Mesenchymal stem cell (in vitro differentiated cells and primary cell): ENCODE measurements at regions not wholly inside any gene's neighbourhood (a gene's known extent, or its start where the extent isn't known, plus 50 kb on each side); places are given as distances from the start of the nearest gene placed in this dataset.
A peak's percentile ranks its signal among the peaks of the same experiment; 100 is the strongest.
"Not testable (repeated sequence)": the region's sequence is repeated elsewhere in the genome, so short reads cannot be mapped to it uniquely, and the experiment has no call there.

Source experiments
- DNase-seq: peaks from one replicate; pipeline ENCODE4 v3.0.0-alpha.2; 2013
- H2AFZ ChIP-seq: one replicate; pipeline ENCODE4 v1.6.1; 2013; ENCODE audit warnings: low read depth, mild to moderate bottlenecking, control low read depth, inconsistent platforms, low read length, moderate library complexity
- H2AK5ac ChIP-seq: 2 replicates; pipeline ENCODE4 v1.6.1; 2013; ENCODE audit warnings: low read length, moderate library complexity, mild to moderate bottlenecking, inconsistent platforms; ENCODE audit not compliant: severe bottlenecking
- H2BK120ac ChIP-seq: one replicate; pipeline ENCODE4 v1.6.1; 2013; ENCODE audit warnings: low read depth, mild to moderate bottlenecking, inconsistent platforms, low read length, moderate library complexity
- H2BK12ac ChIP-seq, 2 experiments: one replicate each; pipeline ENCODE4 v1.6.1; 2013; ENCODE audit warnings: inconsistent platforms in 2 of 2, low read length in 2 of 2, mild to moderate bottlenecking in 2 of 2, moderate library complexity in 2 of 2, control low read depth in 1 of 2
- H2BK15ac ChIP-seq: one replicate; pipeline ENCODE4 v1.6.1; 2013; ENCODE audit warnings: mild to moderate bottlenecking, low read depth, inconsistent platforms; ENCODE audit not compliant: poor library complexity, severe bottlenecking
- H2BK5ac ChIP-seq: 2 replicates; pipeline ENCODE4 v1.6.1; 2013; ENCODE audit warnings: low read depth, mild to moderate bottlenecking, low read length, control low read depth, inconsistent platforms; ENCODE audit not compliant: poor library complexity, severe bottlenecking
- H3K14ac ChIP-seq, 2 experiments: one replicate each; pipeline ENCODE4 v1.6.1; 2013; ENCODE audit warnings: inconsistent platforms in 2 of 2, low read length in 2 of 2, control low read depth in 1 of 2, mild to moderate bottlenecking in 1 of 2, moderate library complexity in 1 of 2
- H3K18ac ChIP-seq, 2 experiments: one replicate each; pipeline ENCODE4 v1.6.1; 2013; ENCODE audit warnings: inconsistent platforms in 2 of 2, low read length in 2 of 2, control low read depth in 1 of 2, low read depth in 1 of 2, mild to moderate bottlenecking in 1 of 2
- H3K23ac ChIP-seq, 2 experiments: one replicate each; pipeline ENCODE4 v1.6.1; 2013; ENCODE audit warnings: inconsistent platforms in 2 of 2, low read length in 2 of 2, mild to moderate bottlenecking in 2 of 2, moderate library complexity in 2 of 2, control low read depth in 1 of 2
- H3K27ac ChIP-seq: 2 replicates; pipeline ENCODE4 v1.5.1; 2013; ENCODE audit warnings: mild to moderate bottlenecking, moderate library complexity, low read length, control low read depth, inconsistent platforms; ENCODE audit not compliant: poor library complexity, severe bottlenecking
- H3K27me3 ChIP-seq, 2 experiments: 2 replicates each; pipeline versions ENCODE4 v1.6.1 to v1.7.0; 2013; ENCODE audit warnings: low read length in 2 of 2, mild to moderate bottlenecking in 2 of 2, moderate library complexity in 2 of 2, control low read depth in 1 of 2, inconsistent platforms in 1 of 2; ENCODE audit not compliant: control insufficient read depth in 1 of 2, insufficient read depth in 1 of 2
- H3K36me3 ChIP-seq, 2 experiments: 2 replicates each; pipeline versions ENCODE4 v1.6.1 to v1.7.0; 2013; ENCODE audit warnings: low read length in 2 of 2, control low read depth in 1 of 2, inconsistent platforms in 1 of 2, low read depth in 1 of 2, mild to moderate bottlenecking in 1 of 2; ENCODE audit not compliant: insufficient read depth in 2 of 2, control insufficient read depth in 1 of 2
- H3K4ac ChIP-seq, 2 experiments: one replicate each; pipeline ENCODE4 v1.6.1; 2013; ENCODE audit warnings: inconsistent platforms in 2 of 2, low read length in 2 of 2, mild to moderate bottlenecking in 2 of 2, moderate library complexity in 2 of 2, control low read depth in 1 of 2, low read depth in 1 of 2
- H3K4me1 ChIP-seq: 2 replicates; pipeline ENCODE4 v1.6.1; 2013; ENCODE audit warnings: low read depth, low read length, control low read depth; ENCODE audit not compliant: control insufficient read depth, insufficient read depth
- H3K4me2 ChIP-seq: 2 replicates; pipeline ENCODE4 v1.6.1; 2013; ENCODE audit warnings: low read length, mild to moderate bottlenecking, inconsistent platforms; ENCODE audit not compliant: poor library complexity, severe bottlenecking
- H3K4me3 ChIP-seq, 2 experiments: 2 replicates each; pipeline versions ENCODE4 v1.5.1 to v1.7.0; 2013; ENCODE audit warnings: low read length in 2 of 2, mild to moderate bottlenecking in 2 of 2, control low read depth in 1 of 2, low read depth in 1 of 2; ENCODE audit not compliant: insufficient read depth in 1 of 2
- H3K79me1 ChIP-seq: replicated peaks from 2 replicates; pipeline ENCODE4 v1.6.1; 2013; ENCODE audit warnings: mild to moderate bottlenecking, control low read depth, low read length, inconsistent platforms; ENCODE audit not compliant: poor library complexity, severe bottlenecking
- H3K9ac ChIP-seq: 2 replicates; pipeline ENCODE4 v1.7.0; 2013; ENCODE audit warnings: mild to moderate bottlenecking, low read length, moderate library complexity
- H3K9me3 ChIP-seq: 2 replicates; pipeline ENCODE4 v1.7.0; 2013; ENCODE audit warnings: mild to moderate bottlenecking, low read length; ENCODE audit not compliant: control insufficient read depth
- H4K8ac ChIP-seq: one replicate; pipeline ENCODE4 v1.6.1; 2013; ENCODE audit warnings: inconsistent platforms, mild to moderate bottlenecking, low read length, moderate library complexity
- H4K91ac ChIP-seq: one replicate; pipeline ENCODE4 v1.6.1; 2013; ENCODE audit warnings: mild to moderate bottlenecking, low read length, inconsistent platforms
- WGBS: methylation state at CpG from one replicate; pipeline ENCODE4 v1.1.7; 2013; ENCODE audit warnings: mixed read lengths; 5-methylcytosine and 5-hydroxymethylcytosine counted together

DNA sequence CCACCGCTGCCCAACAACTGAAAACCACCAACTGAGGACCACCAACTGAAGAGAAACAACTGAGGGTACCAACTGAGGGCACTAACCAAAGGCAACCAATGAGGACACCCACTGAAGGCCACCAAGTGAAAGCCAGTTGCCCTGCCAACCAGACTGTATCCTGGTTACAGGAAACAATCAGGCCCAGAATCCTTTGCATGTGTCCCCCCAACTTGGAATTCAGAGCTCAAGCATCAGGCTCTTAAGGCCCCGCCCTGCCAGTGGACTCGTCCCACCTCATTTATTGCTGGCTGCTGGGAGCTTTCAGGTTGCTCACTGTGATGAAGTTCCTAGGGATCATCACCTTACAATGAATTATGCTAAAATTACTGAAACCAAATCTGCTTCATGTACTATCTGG is 76.6 kb upstream of the ABI1 start:
- no peak overlapping the region for H3K23ac ChIP-seq
- DNase-seq: no peak
- no peak overlapping the region for H3K27ac ChIP-seq
- H3K4me1 ChIP-seq: peaks cover 2% of the 10 kb centered on the region
- H3K18ac ChIP-seq: no peak overlapping the region
- H3K4ac ChIP-seq: no peak overlapping the region
- H2BK15ac ChIP-seq: no peak overlapping the region
- H2BK12ac ChIP-seq: no peak overlapping the region
- no peak overlapping the region for H2AFZ ChIP-seq
- no peak overlapping the region for H2AK5ac ChIP-seq
- no peak overlapping the region for H3K14ac ChIP-seq
- no peak overlapping the region for H2BK120ac ChIP-seq
- no peak overlapping the region for H4K8ac ChIP-seq
- H2BK5ac ChIP-seq: no peak overlapping the region
- H3K4me3 ChIP-seq: no peak overlapping the region
- no peaks in the 10 kb centered on the region for H3K79me1 ChIP-seq
- H3K9me3 ChIP-seq: no peaks in the 10 kb centered on the region
- WGBS: 61% methylated on average over 3 of the region's 3 CpGs
- no peak overlapping the region for H3K4me2 ChIP-seq
- no peak overlapping the region for H3K9ac ChIP-seq
- H3K36me3 ChIP-seq: no peaks in the 10 kb centered on the region
- H3K27me3 ChIP-seq: peaks cover 3 to 10% of the 10 kb centered on the region in 2 experiments
- no peak overlapping the region for H4K91ac ChIP-seq

DNA sequence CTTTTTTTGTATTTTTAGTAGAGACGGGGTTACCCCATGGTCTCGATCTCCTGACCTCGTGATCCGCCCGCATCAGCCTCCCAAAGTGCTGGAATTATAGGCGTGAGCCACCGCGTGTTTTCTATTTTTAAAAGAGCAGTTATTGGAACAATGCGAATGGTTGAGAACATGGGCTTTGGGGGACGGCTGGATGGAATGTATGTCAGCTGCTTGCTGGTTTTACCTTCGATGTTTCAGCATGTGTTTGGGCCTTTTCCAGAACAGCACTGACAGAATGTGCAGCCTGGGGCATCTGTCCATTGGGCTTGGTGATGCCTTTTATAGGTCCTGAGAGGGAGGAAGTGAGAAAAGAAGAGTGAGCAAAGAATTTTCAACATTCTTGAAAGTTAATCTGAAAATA is 73.4 kb upstream of the ABI1 start:
- H2AFZ ChIP-seq, H2BK5ac ChIP-seq, H3K27me3 ChIP-seq, H3K9me3 ChIP-seq, H3K4me1 ChIP-seq, H3K4me3 ChIP-seq, H3K4ac ChIP-seq, H3K14ac ChIP-seq, H3K18ac ChIP-seq, H3K79me1 ChIP-seq, H4K91ac ChIP-seq, H3K23ac ChIP-seq, H3K27ac ChIP-seq, H2BK12ac ChIP-seq, H2BK15ac ChIP-seq, H3K36me3 ChIP-seq, H4K8ac ChIP-seq, H2BK120ac ChIP-seq, H2AK5ac ChIP-seq, H3K9ac ChIP-seq, H3K4me2 ChIP-seq, DNase-seq: not testable (repeated sequence)
- 93% methylated on average over 10 of the region's 11 CpGs for WGBS

DNA sequence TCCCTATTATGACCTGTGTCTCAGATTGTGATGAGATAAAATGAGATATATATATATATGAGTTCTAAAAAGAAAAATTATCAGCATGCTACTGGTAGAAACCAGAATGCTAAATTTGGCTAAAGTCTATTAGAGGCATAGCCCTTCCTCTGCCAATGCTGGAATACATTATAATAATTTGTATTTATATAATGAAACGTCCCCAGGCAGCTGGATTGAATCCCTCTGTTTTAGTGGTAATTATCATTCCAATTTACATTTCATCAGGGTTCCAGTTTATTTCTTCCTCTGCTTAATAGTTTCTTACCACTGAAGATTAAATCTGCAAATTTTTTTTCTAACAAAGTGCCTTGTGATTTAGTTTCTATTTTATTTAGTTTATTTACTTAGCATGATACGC is 71.8 kb upstream of the ABI1 start:
- Histone ChIP-seq H2AFZ (no peak overlapping the region), H3K9me3 (no peaks in the 10 kb centered on the region), H3K4me3 (no peak overlapping the region), H2BK12ac (no peak overlapping the region), H3K18ac (no peak overlapping the region), H3K27me3 (no peaks in the 10 kb centered on the region), H3K4me1 (peaks cover 3% of the 10 kb centered on the region), H3K23ac (no peak overlapping the region), H3K79me1 (no peaks in the 10 kb centered on the region), H4K91ac (no peak overlapping the region), H2BK120ac (no peak overlapping the region), H2BK15ac (no peak overlapping the region), H3K27ac (no peak overlapping the region), H3K36me3 (no peaks in the 10 kb centered on the region), H2BK5ac (no peak overlapping the region), H4K8ac (no peak overlapping the region), H3K14ac (no peak overlapping the region), H2AK5ac (no peak overlapping the region), H3K9ac (no peak overlapping the region), H3K4me2 (no peak overlapping the region), H3K4ac (no peak overlapping the region)
- 100% methylated on average over 1 of the region's 2 CpGs for WGBS
- DNase-seq: no peak

DNA sequence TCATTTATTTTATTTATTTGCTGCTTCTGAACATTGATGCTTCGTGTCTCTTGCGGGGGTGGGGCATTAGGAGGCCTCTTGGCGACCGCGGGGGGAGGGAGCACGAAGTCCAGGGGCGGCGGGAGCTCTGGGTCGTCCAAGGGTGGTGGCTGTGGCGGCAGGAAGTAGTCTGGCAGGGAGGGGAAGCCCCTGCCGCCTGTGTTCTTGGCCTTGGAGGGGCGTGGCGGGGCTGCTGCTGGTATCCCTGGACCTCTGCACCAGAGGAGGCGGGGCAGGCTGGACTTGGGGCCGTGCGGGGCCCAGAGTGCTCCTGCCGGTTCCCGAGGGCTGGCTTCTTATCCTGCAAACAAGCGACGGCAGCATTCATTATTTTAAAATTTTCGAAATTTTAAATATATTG is 70.5 kb upstream of the ABI1 start:
- no peak overlapping the region for H3K23ac ChIP-seq
- no peak overlapping the region for H2BK12ac ChIP-seq
- no peak overlapping the region for H2BK15ac ChIP-seq
- H3K36me3 ChIP-seq: no peaks in the 10 kb centered on the region
- peaks cover 3% of the 10 kb centered on the region for H3K4me1 ChIP-seq
- no peak overlapping the region for H3K9ac ChIP-seq
- H2BK5ac ChIP-seq: no peak overlapping the region
- no peak overlapping the region for H4K91ac ChIP-seq
- H3K4ac ChIP-seq: no peak overlapping the region
- H3K14ac ChIP-seq: no peak overlapping the region
- H3K9me3 ChIP-seq: no peaks in the 10 kb centered on the region
- H2BK120ac ChIP-seq: no peak overlapping the region
- peak; percentile 1 for DNase-seq
- peak overlapping the region; percentile 54 for H4K8ac ChIP-seq
- no peak overlapping the region for H2AK5ac ChIP-seq
- H3K18ac ChIP-seq: no peak overlapping the region
- H3K4me2 ChIP-seq: peak overlapping the region; percentile 22
- H3K4me3 ChIP-seq: peak overlapping the region in 1 of 2 experiments; percentile 56
- no peaks in the 10 kb centered on the region for H3K79me1 ChIP-seq
- no peaks in the 10 kb centered on the region for H3K27me3 ChIP-seq
- H3K27ac ChIP-seq: no peak overlapping the region
- 3% methylated on average over 14 of the region's 21 CpGs for WGBS
- H2AFZ ChIP-seq: peak overlapping the region; percentile 67
